Activated CD4-positive, alpha-beta T cell treated with anti-CD3 and anti-CD28 coated beads, Interleukin-2, amount 50 U/mL, for 4 hours (primary cell): ENCODE measurements at regions not wholly inside any gene's neighbourhood (a gene's known extent, or its start where the extent isn't known, plus 50 kb on each side); places are given as distances from the start of the nearest gene placed in this dataset.

ENCODE experiments used
- DNase-seq, 2 experiments: peaks; one replicate each; pipeline ENCODE4 v3.0.0-alpha.2; 2020

DNA sequence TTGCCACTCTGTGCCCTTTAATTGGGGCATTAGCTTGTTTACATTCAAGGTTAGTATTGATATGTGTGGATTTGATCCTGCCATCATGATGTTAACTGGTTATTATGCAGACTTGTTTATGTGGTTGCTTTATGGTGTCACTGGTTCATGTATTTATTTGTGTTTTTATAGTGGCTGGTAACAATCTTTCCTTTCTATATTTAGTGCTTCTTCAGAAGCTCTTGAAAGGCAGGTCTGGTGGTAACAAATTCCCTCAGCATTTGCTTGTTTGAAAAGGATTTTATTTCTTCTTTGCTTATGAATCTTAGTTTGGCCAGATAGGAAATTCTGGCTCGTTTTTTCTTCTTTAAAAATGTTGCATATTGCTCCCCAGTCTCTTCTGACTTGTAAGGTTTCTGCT, 215.4 kb downstream of the ZC3H11B start:
- no peak for DNase-seq

GRCh38 chr1:219391297-219391696, 217.6 kb downstream of the LYPLAL1 start:
- DNase-seq, result no peak

- DNase-seq, result no peak
Measured at GRCh38 chr1:219387211-219387610, 213.5 kb downstream of the LYPLAL1 start.

GRCh38 chr1:219385787-219386427, 212.2 kb downstream of the LYPLAL1 start:
- DNase-seq, result no peak

DNA sequence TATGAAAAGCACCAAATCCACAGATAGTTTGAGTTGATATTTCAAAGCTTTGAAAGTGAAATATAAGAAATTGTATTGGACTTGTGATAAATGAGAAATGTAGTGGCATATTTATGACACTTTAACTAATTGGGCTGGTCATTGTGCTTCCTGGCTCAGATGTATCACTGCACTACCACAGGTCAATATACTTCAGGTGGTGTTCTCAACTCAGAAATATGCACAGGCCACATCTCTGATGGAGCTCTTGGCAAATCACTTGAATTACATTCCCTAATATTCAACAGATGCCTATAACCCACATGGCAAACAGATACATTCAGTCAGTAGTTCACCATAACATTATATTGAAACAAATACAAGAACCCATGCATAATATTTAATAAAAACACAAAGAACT, 209.6 kb downstream of the LYPLAL1 start:
- no peak for DNase-seq

- DNase-seq, result no peak
Measured at GRCh38 chr1:219381396-219381795, 207.7 kb downstream of the LYPLAL1 start.

DNA sequence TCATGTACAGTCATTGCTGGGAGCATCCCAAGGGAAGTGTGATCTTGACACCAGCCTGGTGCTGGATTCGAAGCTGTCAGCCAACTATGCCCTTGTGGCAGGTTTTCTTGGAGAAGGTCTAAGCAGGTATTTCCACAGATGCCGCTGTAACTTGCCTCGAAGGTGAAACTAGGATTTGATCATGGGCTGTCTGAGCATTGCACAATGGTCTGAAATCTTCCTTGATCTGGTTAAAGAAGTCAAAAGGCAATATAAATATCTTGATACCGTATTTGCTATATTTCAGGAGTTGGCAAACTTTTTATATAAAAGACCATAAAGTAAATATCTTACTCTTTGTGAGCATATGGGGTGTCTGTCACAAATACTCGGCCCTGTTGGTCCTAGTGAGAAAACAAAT, 206.8 kb downstream of the LYPLAL1 start:
- no peak for DNase-seq

DNA sequence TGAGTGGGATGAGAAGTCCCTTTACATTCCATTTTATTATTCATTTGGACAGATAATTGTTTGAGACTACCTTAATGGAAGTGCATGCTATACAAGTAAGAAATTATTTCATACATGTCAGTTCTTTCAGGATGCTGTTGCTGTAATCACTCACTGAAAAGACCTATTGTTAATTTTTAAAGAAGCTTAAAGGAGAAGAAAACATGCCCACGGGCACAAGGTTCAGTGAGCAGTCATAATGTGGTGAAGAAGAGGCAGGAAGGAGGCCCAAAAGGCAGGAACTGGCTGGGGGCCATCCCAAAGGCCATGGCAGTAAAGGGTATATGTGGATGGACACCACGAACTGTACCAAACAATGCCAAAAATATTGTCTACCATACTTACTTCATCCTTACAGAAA, 206.0 kb downstream of the LYPLAL1 start:
- DNase-seq, result no peak

DNA sequence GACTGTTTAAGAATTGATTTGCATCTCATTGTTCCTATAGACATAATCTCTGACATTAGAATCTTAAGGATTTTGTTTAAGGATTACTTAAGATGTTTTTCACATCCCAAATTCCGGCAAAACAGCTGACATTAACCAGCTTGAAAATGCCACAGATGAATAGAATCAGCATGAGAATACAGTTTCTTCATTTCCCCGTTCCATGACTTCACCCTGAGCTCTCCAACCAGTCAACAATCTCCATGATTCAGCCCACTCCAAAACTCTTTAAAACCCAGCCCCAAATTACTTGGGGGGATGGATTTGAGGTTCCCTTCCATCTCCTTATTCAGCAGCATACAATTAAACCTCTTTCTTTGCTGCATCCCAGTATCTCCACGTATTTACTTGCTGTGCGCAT, 201.0 kb downstream of the LYPLAL1 start:
- DNase-seq, result no peak

DNA sequence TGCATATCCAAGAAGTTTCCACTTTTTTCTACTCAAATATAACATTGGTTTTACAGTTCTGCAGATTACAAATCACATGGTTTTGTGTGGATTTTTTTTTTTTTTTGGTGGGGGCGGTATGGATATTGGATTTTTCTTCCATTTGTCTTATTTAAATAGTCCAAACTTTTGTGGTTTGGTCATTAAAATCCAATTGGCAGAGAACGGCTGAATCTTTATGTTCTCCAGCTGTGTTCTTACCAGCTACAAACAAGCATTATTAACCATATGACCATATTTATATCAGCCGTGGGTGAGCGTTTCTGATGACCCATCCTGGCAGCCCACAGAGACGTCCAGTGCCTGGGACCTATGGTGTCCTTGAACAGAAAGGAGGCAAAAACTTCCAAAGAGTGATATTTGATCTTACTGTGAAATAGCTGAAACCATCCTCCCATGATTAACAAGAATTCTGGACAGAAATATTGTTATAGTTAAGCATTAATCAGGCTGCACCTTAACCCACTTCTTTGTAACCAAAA, 200.4 kb downstream of the LYPLAL1 start:
- DNase-seq, result no peak

DNA sequence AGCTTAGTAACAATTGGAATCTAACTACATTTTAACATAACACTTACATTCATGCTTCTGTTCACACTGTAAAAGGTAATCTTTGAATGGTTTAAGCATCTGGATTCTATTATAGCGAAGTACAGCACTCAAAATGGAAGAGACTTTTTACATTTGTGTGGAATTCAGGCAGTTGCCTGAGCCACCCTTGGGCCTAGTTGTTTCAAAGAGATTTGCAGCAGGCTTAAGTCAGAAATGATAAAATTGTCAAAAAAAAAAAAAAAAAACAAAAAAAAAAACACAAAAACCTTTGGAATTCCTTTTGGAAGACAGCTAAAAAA, 199.9 kb downstream of the LYPLAL1 start:
- DNase-seq, result no peak

DNA sequence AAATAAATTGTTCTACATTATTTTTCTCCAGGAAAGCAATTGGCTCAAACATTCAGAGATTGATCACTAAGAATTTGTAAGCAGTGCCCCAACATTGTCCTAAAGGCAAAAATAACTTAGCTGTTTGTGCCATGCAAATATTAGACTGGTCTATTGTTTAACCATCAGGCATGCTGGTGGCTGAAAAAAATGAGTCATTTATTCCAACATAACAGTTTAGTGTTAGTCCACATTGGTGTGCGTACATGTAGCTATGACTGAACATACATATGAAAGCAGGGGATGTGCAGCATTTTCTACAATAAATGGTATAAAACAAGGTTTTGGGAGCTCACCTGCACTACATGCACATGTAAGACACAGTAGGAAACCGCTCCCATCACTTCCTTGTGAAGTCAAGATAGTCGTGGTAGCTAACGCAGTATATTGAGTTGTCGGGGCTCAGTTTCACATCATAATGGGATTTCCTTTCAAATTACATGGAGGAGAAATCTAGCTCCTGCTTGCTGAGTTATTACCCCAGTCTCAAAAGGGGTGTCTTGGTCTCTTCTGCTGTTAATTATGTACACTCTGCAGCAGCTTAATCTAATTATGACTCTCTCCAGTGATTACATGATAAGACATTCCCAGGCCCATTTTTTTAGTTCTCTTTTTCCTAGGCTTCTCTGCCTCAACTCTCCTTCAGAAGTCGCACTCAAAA, 199.4 kb downstream of the LYPLAL1 start:
- DNase-seq, result no peak

GRCh38 chr1:219371471-219371870, 197.8 kb downstream of the LYPLAL1 start:
- DNase-seq, result no peak

GRCh38 chr1:219367496-219367895, 193.8 kb downstream of the LYPLAL1 start:
- DNase-seq, result no peak

GRCh38 chr1:219365451-219365850, 191.8 kb downstream of the LYPLAL1 start:
- DNase-seq, result no peak

DNA sequence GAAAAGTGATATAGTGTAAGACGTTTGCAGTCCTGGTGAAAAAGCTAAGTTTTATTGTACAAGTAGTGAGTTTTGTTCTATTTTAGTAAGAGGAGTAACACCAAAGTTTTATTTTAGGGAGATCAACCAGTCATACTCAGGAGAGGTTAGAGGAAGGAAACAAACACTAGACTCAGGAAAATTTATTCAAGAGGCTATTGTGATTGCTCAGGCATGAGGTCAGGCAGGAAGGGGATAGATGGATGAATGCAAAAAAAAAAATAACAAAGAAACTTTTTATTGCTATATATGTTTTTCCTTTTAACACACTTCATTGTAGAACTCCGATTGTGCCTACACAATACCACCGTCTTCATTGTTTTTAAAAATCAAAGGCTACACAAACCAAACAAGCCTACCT, 189.0 kb downstream of the LYPLAL1 start:
- DNase-seq, result no peak

- DNase-seq, result no peak
Measured at GRCh38 chr1:219359126-219359525, 185.4 kb downstream of the LYPLAL1 start.

- no peak for DNase-seq
Measured at GRCh38 chr1:219358080-219358479, 184.4 kb downstream of the LYPLAL1 start.

DNA sequence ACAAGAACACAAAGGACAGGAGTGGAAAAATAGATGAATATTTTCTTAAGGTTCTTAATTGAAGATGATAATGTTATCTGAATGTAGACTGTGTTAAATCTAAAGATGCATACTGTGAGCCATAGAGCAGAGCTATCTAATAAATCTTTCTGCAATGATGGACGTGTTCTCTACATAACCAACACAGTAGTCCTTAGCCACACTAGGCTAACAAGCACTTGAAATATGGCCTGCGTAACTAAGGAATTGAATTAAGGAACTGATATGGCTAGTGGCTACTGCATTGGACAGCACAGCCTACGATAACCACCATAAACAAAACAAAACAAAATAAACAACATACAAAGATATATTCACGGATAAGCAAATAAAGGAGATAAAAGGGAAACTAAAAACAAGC, 181.3 kb downstream of the LYPLAL1 start:
- no peak for DNase-seq

DNA sequence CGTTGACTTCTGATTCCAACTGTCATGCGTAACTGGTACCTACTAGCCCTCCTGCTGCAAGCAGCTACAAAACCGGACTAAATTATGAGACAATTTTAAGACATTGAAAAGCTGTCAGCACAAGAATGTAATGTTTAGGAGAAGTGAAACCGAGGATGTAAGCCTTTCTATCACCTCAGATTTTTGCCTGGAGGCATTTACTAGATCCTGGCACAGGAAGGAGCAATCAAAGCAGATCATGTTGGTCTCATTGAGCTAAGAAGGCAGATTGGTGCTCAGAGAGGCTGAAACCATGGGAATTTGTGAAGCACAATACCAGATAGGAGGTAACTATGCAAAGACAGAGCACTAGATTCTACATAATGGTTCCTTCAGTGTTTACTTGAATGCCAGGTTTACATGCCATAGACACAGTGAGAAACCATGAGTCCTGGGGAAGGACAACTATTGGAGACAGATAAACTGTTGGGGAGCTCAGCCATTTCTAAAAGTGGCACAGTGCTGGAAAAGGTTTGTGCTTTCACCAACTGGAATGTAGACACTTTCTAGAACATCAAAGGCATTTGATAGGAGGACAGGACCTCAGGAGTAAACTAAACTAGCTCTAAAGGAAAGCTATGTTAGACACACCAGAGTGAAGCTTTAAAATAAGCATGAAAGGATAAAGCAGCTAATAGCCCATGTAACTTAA, 179.4 kb downstream of the LYPLAL1 start:
- DNase-seq, result no peak

- DNase-seq, result no peak
Measured at GRCh38 chr1:219350172-219350931, 176.7 kb downstream of the LYPLAL1 start.

- DNase-seq, result no peak
Measured at GRCh38 chr1:219347921-219348391, 174.3 kb downstream of the LYPLAL1 start.

DNA sequence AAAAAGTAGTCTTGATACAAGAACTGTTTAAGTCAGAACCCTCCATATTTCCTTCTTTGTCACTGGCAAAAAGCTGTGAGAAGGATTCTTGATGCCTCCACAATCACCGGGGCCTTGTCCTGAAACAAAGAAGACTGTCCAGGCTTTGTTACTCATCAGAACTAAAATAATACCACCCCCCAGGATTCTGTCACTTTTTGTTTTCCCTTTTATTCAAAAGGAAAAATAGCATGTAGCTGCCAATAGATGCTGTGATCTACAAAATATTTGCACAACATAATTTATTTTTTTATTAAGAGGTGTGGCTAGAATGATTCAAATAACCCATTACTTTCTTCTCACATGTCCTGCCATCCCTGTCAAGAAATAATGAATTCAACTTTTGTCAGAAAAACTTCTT, 173.7 kb downstream of the LYPLAL1 start:
- no peak for DNase-seq
